Endodermal cell (in vitro differentiated cells): ENCODE measurements at regions not wholly inside any gene's neighbourhood (a gene's known extent, or its start where the extent isn't known, plus 50 kb on each side); places are given as distances from the start of the nearest gene placed in this dataset.
A peak's percentile ranks its signal among the peaks of the same experiment; 100 is the strongest.

Source experiments
- DNase-seq: peaks from one replicate; pipeline ENCODE4 v3.0.0-alpha.2; 2017
- H3K27ac ChIP-seq: 2 replicates; pipeline ENCODE4 v1.5.1; 2013; ENCODE audit warnings: mild to moderate bottlenecking, low read depth, low read length, moderate library complexity
- H3K27me3 ChIP-seq: 2 replicates; pipeline ENCODE4 v1.6.1; 2013; ENCODE audit warnings: mild to moderate bottlenecking, low read length, moderate library complexity; ENCODE audit not compliant: insufficient read depth, control insufficient read depth, poor library complexity, severe bottlenecking
- H3K36me3 ChIP-seq: 2 replicates; pipeline ENCODE4 v1.7.0; 2013; ENCODE audit warnings: mild to moderate bottlenecking, low read length, moderate library complexity; ENCODE audit not compliant: control insufficient read depth, insufficient read depth
- H3K4me1 ChIP-seq: one replicate; pipeline ENCODE4 v1.7.0; 2013; ENCODE audit warnings: low read length; ENCODE audit not compliant: control insufficient read depth, insufficient read depth
- H3K4me3 ChIP-seq: 2 replicates; pipeline ENCODE4 v1.5.1; 2013; ENCODE audit warnings: mild to moderate bottlenecking, low read length, moderate library complexity
- H3K9ac ChIP-seq: 2 replicates; pipeline ENCODE4 v1.6.1; 2013; ENCODE audit warnings: mild to moderate bottlenecking, low read length, moderate library complexity; ENCODE audit not compliant: poor library complexity, severe bottlenecking; ENCODE audit errors: extremely low read depth
- H3K9me3 ChIP-seq: 2 replicates; pipeline ENCODE4 v1.6.1; 2013; ENCODE audit warnings: mild to moderate bottlenecking, low read length, moderate library complexity; ENCODE audit not compliant: control insufficient read depth
- H3K27ac Mint-ChIP-seq: 2 replicates; pipeline ENCODE4 v1.8.0; 2020; ENCODE audit warnings: mixed read lengths
- H3K27me3 Mint-ChIP-seq: 2 replicates; pipeline ENCODE4 v1.8.0; 2021; ENCODE audit warnings: mild to moderate bottlenecking, mixed read lengths; ENCODE audit not compliant: insufficient read depth
- H3K36me3 Mint-ChIP-seq: 2 replicates; pipeline ENCODE4 v1.8.0; 2020; ENCODE audit warnings: low read depth, mixed read lengths
- H3K4me1 Mint-ChIP-seq: 2 replicates; pipeline ENCODE4 v1.8.0; 2020; ENCODE audit warnings: mixed read lengths
- H3K4me3 Mint-ChIP-seq: 2 replicates; pipeline ENCODE4 v1.8.0; 2020; ENCODE audit warnings: mild to moderate bottlenecking, moderate library complexity, mixed read lengths
- H3K9me3 Mint-ChIP-seq: 2 replicates; pipeline ENCODE4 v1.8.0; 2020; ENCODE audit warnings: mild to moderate bottlenecking, mixed read lengths
- WGBS, 2 experiments: methylation state at CpG; one replicate each; pipeline versions ENCODE4 v1.1.5 to v1.1.7; 2013; ENCODE audit warnings: missing lambda C conversion rate in 2 of 2, mixed read lengths in 1 of 2; ENCODE audit not compliant: insufficient coverage in 1 of 2, insufficient read length in 1 of 2; 5-methylcytosine and 5-hydroxymethylcytosine counted together
- TF ChIP-seq, protein P1 (sequence below): fragments of 200-600 bp; sonication (generic); conservative IDR thresholded peaks from 2 replicates; pipeline ENCODE4 v1.5.0; 2021; ENCODE audit warnings: antibody characterized with exemption, mild to moderate bottlenecking

DNA sequence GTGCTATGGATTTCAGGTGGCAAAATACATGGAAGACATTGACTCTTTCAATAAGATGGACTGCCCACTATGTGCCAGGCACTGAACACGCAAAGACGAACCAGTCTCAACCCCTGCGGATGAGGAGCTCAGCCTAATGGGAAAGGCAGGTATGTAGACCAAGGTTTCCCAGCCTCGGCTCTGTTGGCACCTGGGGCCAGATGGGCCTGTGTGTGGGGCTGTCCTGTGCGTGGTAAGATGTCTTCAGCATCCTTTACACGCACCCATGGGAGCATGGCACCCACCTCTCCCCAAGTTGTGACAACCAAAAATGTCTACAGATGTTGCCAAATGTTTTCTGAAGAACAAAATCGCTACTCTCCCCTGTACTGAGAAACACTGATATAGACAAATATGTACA lies 82.6 kb upstream of the FOXQ1 start:
- 87 to 97% methylated on average over 4 to 6 of the region's 7 CpGs for WGBS, 2 experiments
- Mint-ChIP-seq H3K27me3 (peaks cover 28% of the 10 kb centered on the region), H3K4me3 (no peak overlapping the region), H3K9me3 (no peaks in the 10 kb centered on the region), H3K27ac (no peak overlapping the region), H3K36me3 (no peaks in the 10 kb centered on the region), H3K4me1 (peaks cover 58% of the 10 kb centered on the region)
- no peaks in the 10 kb centered on the region for H3K9me3 ChIP-seq
- H3K27ac ChIP-seq: no peak overlapping the region
- no peaks in the 10 kb centered on the region for H3K36me3 ChIP-seq
- no peak for DNase-seq
- no peaks in the 10 kb centered on the region for H3K27me3 ChIP-seq
- H3K4me1 ChIP-seq: peaks cover 32% of the 10 kb centered on the region
- no peak overlapping the region for H3K9ac ChIP-seq
- H3K4me3 ChIP-seq: peak overlapping the region; percentile 14
- TF ChIP-seq, protein P1, sequence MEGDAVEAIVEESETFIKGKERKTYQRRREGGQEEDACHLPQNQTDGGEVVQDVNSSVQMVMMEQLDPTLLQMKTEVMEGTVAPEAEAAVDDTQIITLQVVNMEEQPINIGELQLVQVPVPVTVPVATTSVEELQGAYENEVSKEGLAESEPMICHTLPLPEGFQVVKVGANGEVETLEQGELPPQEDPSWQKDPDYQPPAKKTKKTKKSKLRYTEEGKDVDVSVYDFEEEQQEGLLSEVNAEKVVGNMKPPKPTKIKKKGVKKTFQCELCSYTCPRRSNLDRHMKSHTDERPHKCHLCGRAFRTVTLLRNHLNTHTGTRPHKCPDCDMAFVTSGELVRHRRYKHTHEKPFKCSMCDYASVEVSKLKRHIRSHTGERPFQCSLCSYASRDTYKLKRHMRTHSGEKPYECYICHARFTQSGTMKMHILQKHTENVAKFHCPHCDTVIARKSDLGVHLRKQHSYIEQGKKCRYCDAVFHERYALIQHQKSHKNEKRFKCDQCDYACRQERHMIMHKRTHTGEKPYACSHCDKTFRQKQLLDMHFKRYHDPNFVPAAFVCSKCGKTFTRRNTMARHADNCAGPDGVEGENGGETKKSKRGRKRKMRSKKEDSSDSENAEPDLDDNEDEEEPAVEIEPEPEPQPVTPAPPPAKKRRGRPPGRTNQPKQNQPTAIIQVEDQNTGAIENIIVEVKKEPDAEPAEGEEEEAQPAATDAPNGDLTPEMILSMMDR: no peak

DNA sequence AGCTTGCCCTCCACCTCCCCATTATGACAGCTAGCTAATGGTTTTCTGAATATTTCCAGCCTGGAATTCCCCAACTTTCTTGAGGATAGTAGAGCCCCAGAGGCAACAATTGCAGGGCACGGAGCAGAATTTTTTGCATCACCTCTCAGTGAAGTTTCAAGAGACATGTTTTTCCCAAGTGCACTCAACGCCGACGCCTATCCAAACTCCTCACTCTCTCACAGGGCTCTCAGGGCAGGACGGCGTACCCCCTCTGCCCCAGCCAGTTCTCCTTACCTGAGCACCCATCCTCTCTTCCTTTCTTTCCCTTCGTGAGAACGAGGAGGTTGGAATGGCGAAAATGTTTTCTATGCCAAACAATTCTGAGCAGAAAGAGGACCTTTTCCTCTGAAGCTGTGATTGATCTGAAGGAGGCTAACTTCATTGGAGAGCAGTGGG lies 83.1 kb upstream of the FOXQ1 start:
- TF ChIP-seq, protein P1: no peak
- Mint-ChIP-seq H3K9me3 (no peaks in the 10 kb centered on the region), H3K27ac (no peak overlapping the region), H3K4me1 (peaks cover 53% of the 10 kb centered on the region), H3K27me3 (peaks cover 23% of the 10 kb centered on the region), H3K36me3 (no peaks in the 10 kb centered on the region), H3K4me3 (no peak overlapping the region)
- DNase-seq: no peak
- Histone ChIP-seq H3K27ac (no peak overlapping the region), H3K9ac (no peak overlapping the region), H3K36me3 (no peaks in the 10 kb centered on the region), H3K27me3 (no peaks in the 10 kb centered on the region), H3K4me1 (peaks cover 32% of the 10 kb centered on the region), H3K4me3 (peak overlapping the region; percentile 14), H3K9me3 (no peaks in the 10 kb centered on the region)
- WGBS, 2 experiments: 89 to 92% methylated on average over 6 to 9 of the region's 9 CpGs

DNA sequence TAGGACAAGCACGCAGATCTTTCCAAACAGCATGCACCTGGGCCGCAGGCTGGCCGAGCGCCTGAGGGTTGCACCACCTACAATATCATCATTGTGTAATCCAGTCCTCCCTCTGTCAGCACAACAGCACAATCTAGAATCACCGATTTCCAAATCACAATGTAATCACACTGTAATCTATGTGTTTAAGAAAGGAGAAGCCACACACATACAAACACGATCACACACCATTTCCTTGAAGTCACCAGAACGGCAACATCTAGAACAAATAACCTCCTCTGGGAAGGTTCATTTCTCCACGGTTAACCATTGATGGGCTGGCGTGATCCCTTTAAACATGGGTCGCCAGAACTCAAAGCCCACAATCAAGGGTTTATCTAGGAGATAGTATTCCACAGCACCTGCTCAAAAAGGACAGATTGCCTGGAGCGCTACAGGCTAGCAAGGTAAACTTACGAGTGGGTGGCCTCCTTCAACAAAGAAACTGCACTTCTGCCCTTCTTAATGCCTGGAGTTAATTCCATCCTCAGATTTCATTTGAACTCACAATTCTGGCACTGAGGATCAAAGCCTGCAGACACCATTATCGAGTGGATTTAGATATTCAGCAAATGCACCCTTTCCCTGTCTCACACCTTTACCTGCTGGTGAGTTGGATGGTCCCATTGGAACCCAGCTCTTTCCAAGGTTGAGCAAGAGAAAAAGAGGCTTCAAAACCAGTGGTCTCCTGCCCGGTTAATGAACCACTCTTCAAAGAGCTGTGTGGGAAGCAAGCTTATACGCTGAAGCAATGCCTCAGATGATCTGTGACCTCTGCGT lies 83.8 kb upstream of the FOXQ1 start:
- H3K36me3 ChIP-seq: no peaks in the 10 kb centered on the region
- H3K9me3 ChIP-seq: no peaks in the 10 kb centered on the region
- TF ChIP-seq, protein P1: no peak
- H3K27ac Mint-ChIP-seq: peak overlapping the region; percentile 5
- 65 to 85% methylated on average over 9 to 16 of the region's 16 CpGs for WGBS, 2 experiments
- H3K9ac ChIP-seq: no peak overlapping the region
- H3K4me3 Mint-ChIP-seq: no peak overlapping the region
- H3K27me3 ChIP-seq: no peaks in the 10 kb centered on the region
- H3K27ac ChIP-seq: no peak overlapping the region
- no peaks in the 10 kb centered on the region for H3K36me3 Mint-ChIP-seq
- H3K4me1 ChIP-seq: peaks cover 32% of the 10 kb centered on the region
- no peaks in the 10 kb centered on the region for H3K9me3 Mint-ChIP-seq
- peaks cover 23% of the 10 kb centered on the region for H3K27me3 Mint-ChIP-seq
- DNase-seq: peak; percentile 53
- no peak overlapping the region for H3K4me3 ChIP-seq
- H3K4me1 Mint-ChIP-seq: peaks cover 52% of the 10 kb centered on the region
